ENCODE measurements at regions not wholly inside any gene's neighbourhood (a gene's known extent, or its start where the extent isn't known, plus 50 kb on each side); places are given as distances from the start of the nearest gene placed in this dataset.
"Not testable (repeated sequence)": the region's sequence is repeated elsewhere in the genome, so short reads cannot be mapped to it uniquely, and the experiment has no call there.

- no peak for DNase-seq (ENCODE audit: low read depth)
Observed at GRCh38 chr6:9702914-9703313, 712.0 kb downstream of the TFAP2A start.

GRCh38 chr6:9699888-9700287 lies 715.0 kb downstream of the TFAP2A start:
- no peak for DNase-seq (ENCODE audit: low read depth)

- DNase-seq (ENCODE audit: low read depth): no peak
Observed at GRCh38 chr6:9697263-9697931, 717.5 kb downstream of the TFAP2A start.

- DNase-seq (ENCODE audit: low read depth): no peak
Observed at GRCh38 chr6:9690388-9690787, 724.5 kb downstream of the TFAP2A start.

- DNase-seq (ENCODE audit: low read depth): not testable (repeated sequence)
Observed at GRCh38 chr6:9680727-9681126, 734.1 kb downstream of the TFAP2A start.

GRCh38 chr6:9675122-9675521 lies 739.8 kb downstream of the TFAP2A start:
- no peak for DNase-seq (ENCODE audit: low read depth)

GRCh38 chr6:9659848-9660247 lies 755.0 kb downstream of the TFAP2A start:
- no peak for DNase-seq (ENCODE audit: low read depth)

- DNase-seq (ENCODE audit: low read depth): no peak
Observed at GRCh38 chr6:9657994-9658393, 756.9 kb downstream of the TFAP2A start.

GRCh38 chr6:9647599-9647998 lies 767.3 kb downstream of the TFAP2A start:
- no peak for DNase-seq (ENCODE audit: low read depth)

- DNase-seq (ENCODE audit: low read depth): no peak
Observed at GRCh38 chr6:9647071-9647445, 767.8 kb downstream of the TFAP2A start.

- DNase-seq (ENCODE audit: low read depth): no peak
Observed at GRCh38 chr6:9646342-9647070, 768.4 kb downstream of the TFAP2A start.

- no peak for DNase-seq (ENCODE audit: low read depth)
Observed at GRCh38 chr6:9638861-9639260, 776.0 kb downstream of the TFAP2A start.

- DNase-seq (ENCODE audit: low read depth): no peak
Observed at GRCh38 chr6:9634776-9635175, 780.1 kb downstream of the TFAP2A start.

- DNase-seq (ENCODE audit: low read depth): no peak
Observed at GRCh38 chr6:9632026-9632425, 782.8 kb downstream of the TFAP2A start.

GRCh38 chr6:9628819-9629218 lies 786.1 kb downstream of the TFAP2A start:
- no peak for DNase-seq (ENCODE audit: low read depth)

- no peak for DNase-seq (ENCODE audit: low read depth)
Observed at GRCh38 chr6:9627916-9628315, 787.0 kb downstream of the TFAP2A start.

GRCh38 chr6:9623985-9624384 lies 790.9 kb downstream of the TFAP2A start:
- no peak for DNase-seq (ENCODE audit: low read depth)

- DNase-seq (ENCODE audit: low read depth): no peak
Observed at GRCh38 chr6:9623228-9623832, 791.5 kb downstream of the TFAP2A start.

- DNase-seq (ENCODE audit: low read depth): no peak
Observed at GRCh38 chr6:9621276-9621675, 793.6 kb downstream of the TFAP2A start.

GRCh38 chr6:9620687-9621086 lies 794.2 kb downstream of the TFAP2A start:
- no peak for DNase-seq (ENCODE audit: low read depth)

- no peak for DNase-seq (ENCODE audit: low read depth)
Observed at GRCh38 chr6:9620263-9620662, 794.6 kb downstream of the TFAP2A start.

- no peak for DNase-seq (ENCODE audit: low read depth)
Observed at GRCh38 chr6:9614778-9615177, 800.1 kb downstream of the TFAP2A start.

GRCh38 chr6:9612489-9612888 lies 802.4 kb downstream of the TFAP2A start:
- no peak for DNase-seq (ENCODE audit: low read depth)
